PC-3 (cell line): ENCODE measurements at regions not wholly inside any gene's neighbourhood (a gene's known extent, or its start where the extent isn't known, plus 50 kb on each side); places are given as distances from the start of the nearest gene placed in this dataset.

Experiments
- ATAC-seq: fragments of 200-7000 bp; cut with Tn5 transposase; 2 replicates; pipeline ENCODE4 v1.9.1; 2020; ENCODE audit warnings: mild to moderate bottlenecking, moderate library complexity
- BruUV-seq: library from RNA; stranded (reverse); fragments of 400-500 nt; replicated peaks from 2 replicates; lab custom pipeline; 2021; lab: Mats Ljungman, UMichigan
- CTCF ChIA-PET: fragments of 300-600 bp; sonication (Branson Sonifier 250); formaldehyde crosslinking; loops from one replicate; lab custom pipeline; 2022; ENCODE audit warnings: antibody characterized with exemption; lab: Charles Lee
- POLR2A ChIA-PET: fragments of 300-600 bp; sonication (Branson Sonifier 250); formaldehyde crosslinking; loops from one replicate; lab custom pipeline; 2022; ENCODE audit warnings: antibody characterized with exemption; ENCODE audit not compliant: unreplicated experiment; lab: Charles Lee
- DNase-seq: peaks from one replicate; pipeline ENCODE4 v3.0.0-alpha.2; 2015
- H2AFZ ChIP-seq: fragments of 300-600 bp; sonication (generic); 2 replicates; pipeline ENCODE4 v1.6.0; 2016; ENCODE audit warnings: antibody characterized with exemption, low read length
- H3F3A ChIP-seq: fragments of 300-600 bp; sonication (generic); one replicate; pipeline ENCODE4 v1.6.0; 2017; ENCODE audit warnings: antibody characterized with exemption, low read length, control low read depth, mild to moderate bottlenecking; ENCODE audit not compliant: unreplicated experiment
- H3K27ac ChIP-seq: fragments of 300-600 bp; sonication (generic); 2 replicates; pipeline ENCODE4 v1.5.1; 2016; ENCODE audit warnings: mild to moderate bottlenecking, low read length
- H3K27me3 ChIP-seq: fragments of 300-600 bp; sonication (generic); 2 replicates; pipeline ENCODE4 v1.6.1; 2016; ENCODE audit warnings: low read length, mixed read lengths
- H3K36me3 ChIP-seq: fragments of 300-600 bp; sonication (generic); 2 replicates; pipeline ENCODE4 v1.6.1; 2016; ENCODE audit warnings: low read depth, mixed run types, low read length, mixed read lengths
- H3K4me1 ChIP-seq: fragments of 300-600 bp; sonication (generic); 2 replicates; pipeline ENCODE4 v1.5.1; 2016; ENCODE audit warnings: low read length; ENCODE audit not compliant: insufficient read depth
- H3K4me2 ChIP-seq: fragments of 300-600 bp; sonication (generic); 2 replicates; pipeline ENCODE4 v1.6.0; 2016; ENCODE audit warnings: low read length
- H3K4me3 ChIP-seq: fragments of 300-600 bp; sonication (generic); 2 replicates; pipeline ENCODE4 v1.5.1; 2016; ENCODE audit warnings: mild to moderate bottlenecking, low read length, mixed read lengths
- H3K79me2 ChIP-seq: fragments of 300-600 bp; sonication (generic); 2 replicates; pipeline ENCODE4 v1.6.1; 2017; ENCODE audit warnings: low read length, mixed read lengths
- H3K9ac ChIP-seq: fragments of 300-600 bp; sonication (generic); 2 replicates; pipeline ENCODE4 v1.6.0; 2016; ENCODE audit warnings: mild to moderate bottlenecking, low read length
- H3K9me2 ChIP-seq: fragments of 300-600 bp; sonication (generic); replicated peaks from 2 replicates; pipeline ENCODE4 v1.6.1; 2016; ENCODE audit warnings: mixed run types, low read length, mixed read lengths
- H3K9me3 ChIP-seq: fragments of 300-600 bp; sonication (generic); 2 replicates; pipeline ENCODE4 v1.6.1; 2016; ENCODE audit warnings: low read length, mixed read lengths
- H4K20me1 ChIP-seq: fragments of 300-600 bp; sonication (generic); 2 replicates; pipeline ENCODE4 v1.6.1; 2016; ENCODE audit warnings: low read length, mixed read lengths
- CTCF ChIP-seq: fragments of 300-600 bp; sonication (generic); conservative IDR thresholded peaks from 2 replicates; pipeline ENCODE4 v1.5.1; 2017; ENCODE audit warnings: antibody characterized with exemption, low read depth, mild to moderate bottlenecking, low read length
- EZH2 ChIP-seq: fragments of 300-600 bp; sonication (generic); IDR thresholded peaks from one replicate; pipeline ENCODE4 v1.6.1; 2017; ENCODE audit warnings: antibody characterized with exemption, mild to moderate bottlenecking, low read length; ENCODE audit not compliant: unreplicated experiment
- EZH2phosphoT487 ChIP-seq: fragments of 300-600 bp; sonication (generic); IDR thresholded peaks from 2 replicates; pipeline ENCODE4 v1.6.1; 2018; ENCODE audit warnings: mild to moderate bottlenecking, antibody characterized with exemption, low read length, borderline replicate concordance
- intact Hi-C: fragments of 100-400 bp; cut with micrococcal nuclease; formaldehyde crosslinking; loops from 2 replicates; pipeline ENCODE4 v1.9.0; 2023

- H3K4me2 ChIP-seq = no peak overlapping the region
- no peak overlapping the region for H3K4me3 ChIP-seq
- H3K9me3 ChIP-seq = no peaks in the 10 kb centered on the region
- no peak overlapping the region for H2AFZ ChIP-seq
- no peaks in the 10 kb centered on the region for H3K4me1 ChIP-seq
- intact Hi-C loops = no loop called here
- H3K27ac ChIP-seq = no peak overlapping the region
- peaks cover 12% of the 10 kb centered on the region; the same call in 1 of the 2 replicates for H3K27me3 ChIP-seq
- H4K20me1 ChIP-seq = no peaks in the 10 kb centered on the region
- no TSS peak for BruUV-seq
- no peak overlapping the region for H3K9ac ChIP-seq
- ATAC-seq (no peak), DNase-seq (no peak)
- H3K36me3 ChIP-seq = no peaks in the 10 kb centered on the region
- no peaks in the 10 kb centered on the region for H3K9me2 ChIP-seq
- H3F3A ChIP-seq = no peaks in the 10 kb centered on the region
- ChIA-PET CTCF (no interaction called here), POLR2A (no interaction called here)
- H3K79me2 ChIP-seq = no peaks in the 10 kb centered on the region
- TF ChIP-seq EZH2 (no peak), EZH2phosphoT487 (no peak), CTCF (no peak)
Measured at GRCh38 chr9:89664010-89664409, 59.2 kb downstream of the GADD45G start.

GRCh38 chr9:89664896-89665329 is 60.1 kb downstream of the GADD45G start:
- POLR2A ChIA-PET = no interaction called here
- Histone ChIP-seq H4K20me1 (no peaks in the 10 kb centered on the region), H3K27ac (no peak overlapping the region), H3K9ac (no peak overlapping the region), H3K9me2 (no peaks in the 10 kb centered on the region), H3K36me3 (no peaks in the 10 kb centered on the region), H3F3A (no peaks in the 10 kb centered on the region), H3K9me3 (no peaks in the 10 kb centered on the region), H2AFZ (no peak overlapping the region), H3K4me1 (no peaks in the 10 kb centered on the region), H3K4me2 (no peak overlapping the region), H3K79me2 (no peaks in the 10 kb centered on the region), H3K27me3 (0 out of 2 replicates have a peak, but pooled peaks cover 5% of the 10 kb centered on the region), H3K4me3 (no peak overlapping the region)
- no TSS peak for BruUV-seq
- CTCF ChIA-PET = no interaction called here
- intact Hi-C loops = no loop called here
- peak; percentile 38 for DNase-seq
- no peak for ATAC-seq
- TF ChIP-seq CTCF (no peak), EZH2 (no peak), EZH2phosphoT487 (no peak)

- Histone ChIP-seq H3K4me1 (no peaks in the 10 kb centered on the region), H3K27me3 (no peaks in the 10 kb centered on the region), H3K79me2 (no peaks in the 10 kb centered on the region), H3K27ac (no peak overlapping the region), H3K9me2 (no peaks in the 10 kb centered on the region), H2AFZ (no peak overlapping the region), H4K20me1 (no peaks in the 10 kb centered on the region), H3K36me3 (no peaks in the 10 kb centered on the region), H3K4me3 (no peak overlapping the region), H3K4me2 (no peak overlapping the region), H3F3A (no peaks in the 10 kb centered on the region), H3K9ac (no peak overlapping the region), H3K9me3 (no peaks in the 10 kb centered on the region)
- BruUV-seq = no TSS peak
- intact Hi-C loops = no loop called here
- DNase-seq = no peak
- ChIA-PET POLR2A (no interaction called here), CTCF (no interaction called here)
- TF ChIP-seq EZH2 (no peak), CTCF (no peak)
- ATAC-seq = no peak
Measured at GRCh38 chr9:89666364-89666763, 61.6 kb downstream of the GADD45G start.
